Neural cell (in vitro differentiated cells): ENCODE measurements at regions not wholly inside any gene's neighbourhood (a gene's known extent, or its start where the extent isn't known, plus 50 kb on each side); places are given as distances from the start of the nearest gene placed in this dataset.

Experiments
- H2AFZ ChIP-seq: fragments of 200-600, 300-800 bp; sonication (generic), shearing (Covaris generic); 2 replicates; pipeline ENCODE4 v1.6.0; 2014; ENCODE audit warnings: low read depth, mild to moderate bottlenecking, antibody characterized with exemption, low read length, moderate library complexity
- H3F3A ChIP-seq: fragments of 200-600 bp; shearing (Covaris generic); 2 replicates; pipeline ENCODE4 v1.6.1; 2016; ENCODE audit warnings: mild to moderate bottlenecking, moderate library complexity, mixed read lengths, antibody characterized with exemption, low read length; ENCODE audit not compliant: insufficient read depth, poor library complexity, severe bottlenecking
- H3K27ac ChIP-seq: fragments of 200-600, 300-800 bp; sonication (generic), shearing (Covaris generic); 2 replicates; pipeline ENCODE4 v1.5.1; 2014; ENCODE audit warnings: mild to moderate bottlenecking, low read length, moderate library complexity
- H3K27me3 ChIP-seq: fragments of 300-800, 200-600 bp; sonication (generic), shearing (Covaris generic); 2 replicates; pipeline ENCODE4 v1.6.0; 2014; ENCODE audit warnings: mild to moderate bottlenecking, low read depth, low read length, moderate library complexity; ENCODE audit not compliant: insufficient read depth
- H3K36me3 ChIP-seq: fragments of 300-800, 200-600 bp; sonication (generic), shearing (Covaris generic); 2 replicates; pipeline ENCODE4 v1.5.1; 2014; ENCODE audit warnings: mild to moderate bottlenecking, antibody characterized with exemption, low read length, moderate library complexity; ENCODE audit not compliant: insufficient read depth
- H3K4me2 ChIP-seq: fragments of 300-800, 200-600 bp; sonication (generic), shearing (Covaris generic); 2 replicates; pipeline ENCODE4 v1.6.0; 2014; ENCODE audit warnings: mild to moderate bottlenecking, low read length
- H3K4me3 ChIP-seq: fragments of 300-800, 200-600 bp; sonication (generic), shearing (Covaris generic); 2 replicates; pipeline ENCODE4 v1.5.1; 2014; ENCODE audit warnings: mild to moderate bottlenecking, low read length, moderate library complexity
- H3K79me2 ChIP-seq: fragments of 200-600 bp; shearing (Covaris generic); replicated peaks from 2 replicates; pipeline ENCODE4 v1.6.0; 2014; ENCODE audit warnings: mild to moderate bottlenecking, low read length, moderate library complexity; ENCODE audit not compliant: insufficient read depth
- H3K9ac ChIP-seq: fragments of 300-800, 200-600 bp; sonication (generic), shearing (Covaris generic); 2 replicates; pipeline ENCODE4 v1.6.1; 2016; ENCODE audit warnings: mild to moderate bottlenecking, low read length, mixed read lengths
- H3K9me2 ChIP-seq: fragments of 200-600 bp; shearing (Covaris generic); 2 replicates; pipeline ENCODE4 v1.6.1; 2016; ENCODE audit warnings: mild to moderate bottlenecking, low read length, mixed read lengths; ENCODE audit not compliant: insufficient read depth
- H3K9me3 ChIP-seq: fragments of 200-600, 300-800 bp; sonication (generic), shearing (Covaris generic); 2 replicates; pipeline ENCODE4 v1.6.1; 2016; ENCODE audit warnings: mild to moderate bottlenecking, mixed run types, low read length, moderate library complexity, mixed read lengths
- H4K20me1 ChIP-seq: fragments of 200-600 bp; shearing (Covaris generic); 2 replicates; pipeline ENCODE4 v1.6.1; 2016; ENCODE audit warnings: mild to moderate bottlenecking, mixed run types; ENCODE audit not compliant: insufficient read depth
- CTCF ChIP-seq: fragments of 450-650 bp; IDR thresholded peaks from 2 replicates; pipeline ENCODE4 v1.5.1; 2014; ENCODE audit warnings: antibody characterized with exemption, mild to moderate bottlenecking, moderate library complexity; ENCODE audit not compliant: poor library complexity, severe bottlenecking
- EP300 ChIP-seq: fragments of 450-650 bp; conservative IDR thresholded peaks from 2 replicates; pipeline ENCODE4 v1.6.1; 2014; ENCODE audit warnings: antibody characterized with exemption, mild to moderate bottlenecking, moderate library complexity; ENCODE audit not compliant: poor library complexity, severe bottlenecking
- EZH2 ChIP-seq: fragments of 200-600, 300-800 bp; shearing (Covaris generic), sonication (generic); IDR thresholded peaks from 2 replicates; pipeline ENCODE4 v1.6.1; 2014; ENCODE audit warnings: antibody characterized with exemption, low read length, borderline replicate concordance, mild to moderate bottlenecking; ENCODE audit not compliant: insufficient read depth, poor library complexity, severe bottlenecking
- MXI1 ChIP-seq: fragments of 450-650 bp; conservative IDR thresholded peaks from 2 replicates; pipeline ENCODE4 v1.6.1; 2014; ENCODE audit warnings: antibody characterized with exemption, mild to moderate bottlenecking; ENCODE audit not compliant: poor library complexity, severe bottlenecking
- POLR2AphosphoS5 ChIP-seq: IDR thresholded peaks from 2 replicates; pipeline ENCODE4 v1.6.1; 2012
- RAD21 ChIP-seq: fragments of 450-650 bp; conservative IDR thresholded peaks from 2 replicates; pipeline ENCODE4 v1.6.1; 2014; ENCODE audit warnings: antibody characterized with exemption, mild to moderate bottlenecking, moderate library complexity
- REST ChIP-seq: IDR thresholded peaks from 2 replicates; pipeline ENCODE4 v1.6.1; 2012; ENCODE audit warnings: borderline replicate concordance
- SMC3 ChIP-seq: fragments of 450-650 bp; conservative IDR thresholded peaks from 2 replicates; pipeline ENCODE4 v1.6.1; 2014; ENCODE audit warnings: antibody characterized with exemption, mild to moderate bottlenecking, moderate library complexity; ENCODE audit not compliant: poor library complexity
- TAF1 ChIP-seq: IDR thresholded peaks from 2 replicates; pipeline ENCODE4 v1.6.1; 2012; ENCODE audit warnings: low read depth

- H3K9me2 ChIP-seq: no peaks in the 10 kb centered on the region
- H3K79me2 ChIP-seq: no peaks in the 10 kb centered on the region
- TF ChIP-seq POLR2AphosphoS5: no peak
- no peaks in the 10 kb centered on the region for H3K9me3 ChIP-seq
- no peak overlapping the region for H3K4me2 ChIP-seq
- no peaks in the 10 kb centered on the region for H3K36me3 ChIP-seq
- H3K27me3 ChIP-seq: no peaks in the 10 kb centered on the region
- no peak overlapping the region for H3K9ac ChIP-seq
- H3F3A ChIP-seq: no peaks in the 10 kb centered on the region
- no peak overlapping the region for H3K27ac ChIP-seq
- H4K20me1 ChIP-seq: no peaks in the 10 kb centered on the region
- H2AFZ ChIP-seq: no peak overlapping the region
- no peak overlapping the region for H3K4me3 ChIP-seq
Measured at GRCh38 chrX:97985096-97985495, 1101.4 kb downstream of the RPA4 start.

GRCh38 chrX:97987979-97988378 lies 1104.3 kb downstream of the RPA4 start:
- Histone ChIP-seq H3K9me2 (no peaks in the 10 kb centered on the region), H3K9me3 (no peaks in the 10 kb centered on the region), H3K4me3 (no peak overlapping the region), H3K79me2 (no peaks in the 10 kb centered on the region), H3K27me3 (no peaks in the 10 kb centered on the region), H3F3A (no peaks in the 10 kb centered on the region), H2AFZ (no peak overlapping the region), H3K9ac (no peak overlapping the region), H3K27ac (no peak overlapping the region), H3K36me3 (no peaks in the 10 kb centered on the region), H3K4me2 (no peak overlapping the region), H4K20me1 (no peaks in the 10 kb centered on the region)
- TF ChIP-seq RAD21: no peak
- no peak for TF ChIP-seq TAF1
- TF ChIP-seq EZH2: no peak
- TF ChIP-seq REST: no peak

- Histone ChIP-seq H3K36me3 (no peaks in the 10 kb centered on the region), H4K20me1 (no peaks in the 10 kb centered on the region), H3F3A (no peaks in the 10 kb centered on the region), H3K4me2 (no peak overlapping the region), H3K9me2 (no peaks in the 10 kb centered on the region), H3K27me3 (no peaks in the 10 kb centered on the region), H2AFZ (no peak overlapping the region), H3K9ac (no peak overlapping the region), H3K9me3 (no peaks in the 10 kb centered on the region), H3K4me3 (no peak overlapping the region), H3K27ac (no peak overlapping the region), H3K79me2 (no peaks in the 10 kb centered on the region)
- TF ChIP-seq REST (no peak), POLR2AphosphoS5 (no peak), CTCF (no peak), TAF1 (no peak), EP300 (no peak), RAD21 (no peak), MXI1 (no peak), EZH2 (no peak), SMC3 (no peak)
Measured at GRCh38 chrX:97995834-97996233, 1112.1 kb downstream of the RPA4 start.
